Coronary artery (tissue), 2 donors: ENCODE measurements at regions not wholly inside any gene's neighbourhood (a gene's known extent, or its start where the extent isn't known, plus 50 kb on each side); places are given as distances from the start of the nearest gene placed in this dataset.
A peak's percentile ranks its signal among the peaks of the same experiment; 100 is the strongest.

ENCODE experiments used
- DNase-seq: peaks from one replicate; pipeline ENCODE4 v3.0.0-alpha.2; 2017; ENCODE audit warnings: low spot score
- H3K27ac ChIP-seq, 2 donors: fragments of 200-600 bp; sonication (generic); one replicate each; pipeline ENCODE4 v1.5.1; 2016 to 2019
- H3K4me3 ChIP-seq: fragments of 200-600 bp; sonication (generic); 2 replicates; pipeline ENCODE4 v1.5.1; 2016; ENCODE audit warnings: mild to moderate bottlenecking, moderate library complexity
- TF ChIP-seq, protein P1 (sequence below): fragments of 200-600 bp; sonication (generic); IDR thresholded peaks from one replicate; pipeline ENCODE4 v1.5.1; 2019; ENCODE audit warnings: antibody characterized with exemption

DNA sequence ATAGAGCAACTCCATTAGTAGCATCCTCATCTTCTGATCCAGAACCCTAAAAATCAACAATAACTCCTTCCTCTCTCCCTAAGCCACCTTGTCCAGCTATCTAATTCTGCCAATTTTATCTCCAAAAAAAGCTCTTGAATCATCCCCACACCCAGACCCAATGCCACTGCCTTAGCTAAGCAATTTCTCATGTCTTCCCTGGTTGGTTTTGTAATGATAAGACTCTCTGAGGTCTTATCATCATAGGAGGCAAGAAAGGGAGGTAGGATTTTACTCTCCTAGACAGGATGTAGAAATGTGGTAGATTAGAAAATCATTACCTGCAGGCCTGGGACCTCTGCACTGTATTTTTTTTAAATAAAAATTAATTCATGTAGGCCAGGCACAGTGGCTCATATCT is 283.5 kb upstream of the NEBL start:
- TF ChIP-seq, protein P1, sequence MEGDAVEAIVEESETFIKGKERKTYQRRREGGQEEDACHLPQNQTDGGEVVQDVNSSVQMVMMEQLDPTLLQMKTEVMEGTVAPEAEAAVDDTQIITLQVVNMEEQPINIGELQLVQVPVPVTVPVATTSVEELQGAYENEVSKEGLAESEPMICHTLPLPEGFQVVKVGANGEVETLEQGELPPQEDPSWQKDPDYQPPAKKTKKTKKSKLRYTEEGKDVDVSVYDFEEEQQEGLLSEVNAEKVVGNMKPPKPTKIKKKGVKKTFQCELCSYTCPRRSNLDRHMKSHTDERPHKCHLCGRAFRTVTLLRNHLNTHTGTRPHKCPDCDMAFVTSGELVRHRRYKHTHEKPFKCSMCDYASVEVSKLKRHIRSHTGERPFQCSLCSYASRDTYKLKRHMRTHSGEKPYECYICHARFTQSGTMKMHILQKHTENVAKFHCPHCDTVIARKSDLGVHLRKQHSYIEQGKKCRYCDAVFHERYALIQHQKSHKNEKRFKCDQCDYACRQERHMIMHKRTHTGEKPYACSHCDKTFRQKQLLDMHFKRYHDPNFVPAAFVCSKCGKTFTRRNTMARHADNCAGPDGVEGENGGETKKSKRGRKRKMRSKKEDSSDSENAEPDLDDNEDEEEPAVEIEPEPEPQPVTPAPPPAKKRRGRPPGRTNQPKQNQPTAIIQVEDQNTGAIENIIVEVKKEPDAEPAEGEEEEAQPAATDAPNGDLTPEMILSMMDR, result no peak

GRCh38 chr10:21176934-21177480 is 279.9 kb upstream of the NEBL start:
- no peak for DNase-seq
- no peak overlapping the region for H3K27ac ChIP-seq
- TF ChIP-seq, protein P1, result no peak

More for the DNA sequence above, 283.5 kb upstream of the NEBL start:
- Histone ChIP-seq H3K27ac (no peak overlapping the region), H3K4me3 (no peak overlapping the region)
- no peak for DNase-seq

DNA sequence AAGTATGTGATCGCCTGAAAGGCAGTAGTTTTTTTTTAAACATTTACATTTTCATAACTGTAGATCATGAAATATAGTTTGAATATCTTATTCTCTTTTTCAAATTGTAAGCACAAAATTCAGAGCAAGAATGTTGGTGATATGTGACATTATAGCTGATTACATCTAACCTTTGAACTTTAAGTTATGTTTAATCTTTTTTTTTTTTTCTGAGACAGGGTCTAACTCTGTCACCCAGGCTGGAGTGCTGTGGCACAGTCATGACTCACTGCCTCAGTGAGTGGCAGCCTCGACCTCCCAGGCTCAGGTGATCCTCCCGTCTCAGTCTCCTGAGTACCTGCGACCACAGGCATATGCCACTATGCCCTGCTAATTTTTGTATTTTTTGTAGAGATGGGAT is 278.7 kb upstream of the NEBL start:
- DNase-seq, result no peak
- TF ChIP-seq, protein P1, result no peak
- Histone ChIP-seq H3K4me3 (no peak overlapping the region), H3K27ac (no peak overlapping the region)

More at GRCh38 chr10:21176934-21177480, 279.9 kb upstream of the NEBL start:
- no peak overlapping the region for H3K4me3 ChIP-seq

GRCh38 chr10:21174715-21175495 is 277.8 kb upstream of the NEBL start:
- Histone ChIP-seq H3K4me3 (peak overlapping the region; percentile 74), H3K27ac (no peak overlapping the region)
- TF ChIP-seq, protein P1, result no peak
- DNase-seq, result no peak

- Histone ChIP-seq H3K27ac (peak overlapping the region in 1 of 2 donors; percentile 22), H3K4me3 (peak overlapping the region; percentile 74)
- DNase-seq, result no peak
- TF ChIP-seq, protein P1, result no peak
These were observed 276.9 kb upstream of the NEBL start for GRCh38 chr10:21173802-21174714.

GRCh38 chr10:21172930-21173801 is 276.1 kb upstream of the NEBL start:
- TF ChIP-seq, protein P1, result no peak
- DNase-seq, result no peak
- Histone ChIP-seq H3K4me3 (peak overlapping the region; percentile 74), H3K27ac (no peak overlapping the region)
